Natural killer cell (primary cell): ENCODE measurements at regions not wholly inside any gene's neighbourhood (a gene's known extent, or its start where the extent isn't known, plus 50 kb on each side); places are given as distances from the start of the nearest gene placed in this dataset.
"Not testable (repeated sequence)": the region's sequence is repeated elsewhere in the genome, so short reads cannot be mapped to it uniquely, and the experiment has no call there.

Experiments
- ATAC-seq, 3 donors: fragments of 150-1000 bp in 2 of 3; fragments of 200-7000 bp in 1 of 3; cut with Tn5 transposase; 1 replicate in 1 of 3; 2 replicates in 2 of 3; pipeline ENCODE4 v1.10.0; 2021; ENCODE audit warnings: mild to moderate bottlenecking in 2 of 3, moderate library complexity in 2 of 3
- DNase-seq, 2 donors: peaks; one replicate each; pipeline versions ENCODE4 v3.0.0 to v3.0.0-alpha.2; 2013 to 2021; ENCODE audit warnings: mixed read lengths in 1 of 2
- H3K27ac ChIP-seq: one replicate; pipeline ENCODE4 v1.5.1; 2013; ENCODE audit warnings: mild to moderate bottlenecking, low read length
- H3K27me3 ChIP-seq: one replicate; pipeline ENCODE4 v1.6.1; 2013; ENCODE audit warnings: low read length; ENCODE audit not compliant: control insufficient read depth, insufficient read depth
- H3K36me3 ChIP-seq: one replicate; pipeline ENCODE4 v1.6.1; 2013; ENCODE audit warnings: low read length; ENCODE audit not compliant: control insufficient read depth, insufficient read depth
- H3K4me1 ChIP-seq: one replicate; pipeline ENCODE4 v1.6.1; 2013; ENCODE audit warnings: low read length; ENCODE audit not compliant: control insufficient read depth, insufficient read depth
- H3K4me3 ChIP-seq: one replicate; pipeline ENCODE4 v1.5.1; 2013; ENCODE audit warnings: low read length
- H3K9me3 ChIP-seq: one replicate; pipeline ENCODE4 v1.6.1; 2013; ENCODE audit warnings: low read length; ENCODE audit not compliant: control insufficient read depth, insufficient read depth
- H3K27ac Mint-ChIP-seq, 2 donors: one replicate each; pipeline ENCODE4 v1.8.0; 2022; ENCODE audit warnings: mild to moderate bottlenecking in 2 of 2, mixed read lengths in 2 of 2, moderate library complexity in 1 of 2
- H3K27me3 Mint-ChIP-seq, 2 donors: one replicate each; pipeline ENCODE4 v1.8.0; 2022; ENCODE audit warnings: low read depth in 2 of 2, mixed read lengths in 2 of 2
- H3K36me3 Mint-ChIP-seq: one replicate; pipeline ENCODE4 v1.8.0; 2022; ENCODE audit warnings: mixed read lengths
- H3K4me1 Mint-ChIP-seq, 2 donors: one replicate each; pipeline ENCODE4 v1.8.0; 2022; ENCODE audit warnings: mixed read lengths in 2 of 2
- H3K4me3 Mint-ChIP-seq: one replicate; pipeline ENCODE4 v1.8.0; 2022; ENCODE audit warnings: mild to moderate bottlenecking, moderate library complexity, mixed read lengths
- H3K9me3 Mint-ChIP-seq, 2 donors: one replicate each; pipeline ENCODE4 v1.8.0; 2022; ENCODE audit warnings: mixed read lengths in 2 of 2
- WGBS: methylation state at CpG from one replicate; pipeline ENCODE4 v1.1.7; 2013; ENCODE audit warnings: missing lambda C conversion rate; ENCODE audit not compliant: insufficient coverage; 5-methylcytosine and 5-hydroxymethylcytosine counted together
- intact Hi-C: fragments of 100-400 bp; cut with micrococcal nuclease; formaldehyde crosslinking; loops from one replicate; pipeline ENCODE4 v1.14.2; 2022
- TF ChIP-seq, protein P1 (sequence below): fragments of 200-600 bp; IDR thresholded peaks from one replicate; pipeline ENCODE4 v1.8.0; 2022; ENCODE audit warnings: antibody characterized with exemption

- no peaks in the 10 kb centered on the region for H3K4me1 Mint-ChIP-seq
- DNase-seq (no peak), ATAC-seq (no peak)
- no peaks in the 10 kb centered on the region for H3K36me3 ChIP-seq
- H3K27me3 ChIP-seq = no peaks in the 10 kb centered on the region
- no peak overlapping the region for H3K4me3 ChIP-seq
- no peak overlapping the region for H3K27ac Mint-ChIP-seq
- no peaks in the 10 kb centered on the region for H3K36me3 Mint-ChIP-seq
- no peak overlapping the region for H3K4me3 Mint-ChIP-seq
- WGBS = 70% methylated on average over 5 of the region's 5 CpGs
- H3K9me3 ChIP-seq = peaks cover 19% of the 10 kb centered on the region
- H3K4me1 ChIP-seq = no peaks in the 10 kb centered on the region
- no peaks in the 10 kb centered on the region for H3K27me3 Mint-ChIP-seq
- no peak overlapping the region for H3K27ac ChIP-seq
- TF ChIP-seq, protein P1, sequence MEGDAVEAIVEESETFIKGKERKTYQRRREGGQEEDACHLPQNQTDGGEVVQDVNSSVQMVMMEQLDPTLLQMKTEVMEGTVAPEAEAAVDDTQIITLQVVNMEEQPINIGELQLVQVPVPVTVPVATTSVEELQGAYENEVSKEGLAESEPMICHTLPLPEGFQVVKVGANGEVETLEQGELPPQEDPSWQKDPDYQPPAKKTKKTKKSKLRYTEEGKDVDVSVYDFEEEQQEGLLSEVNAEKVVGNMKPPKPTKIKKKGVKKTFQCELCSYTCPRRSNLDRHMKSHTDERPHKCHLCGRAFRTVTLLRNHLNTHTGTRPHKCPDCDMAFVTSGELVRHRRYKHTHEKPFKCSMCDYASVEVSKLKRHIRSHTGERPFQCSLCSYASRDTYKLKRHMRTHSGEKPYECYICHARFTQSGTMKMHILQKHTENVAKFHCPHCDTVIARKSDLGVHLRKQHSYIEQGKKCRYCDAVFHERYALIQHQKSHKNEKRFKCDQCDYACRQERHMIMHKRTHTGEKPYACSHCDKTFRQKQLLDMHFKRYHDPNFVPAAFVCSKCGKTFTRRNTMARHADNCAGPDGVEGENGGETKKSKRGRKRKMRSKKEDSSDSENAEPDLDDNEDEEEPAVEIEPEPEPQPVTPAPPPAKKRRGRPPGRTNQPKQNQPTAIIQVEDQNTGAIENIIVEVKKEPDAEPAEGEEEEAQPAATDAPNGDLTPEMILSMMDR = no peak
- intact Hi-C loops = no loop called here
- peaks cover 34 to 66% of the 10 kb centered on the region in 2 donors for H3K9me3 Mint-ChIP-seq
Measured at GRCh38 chr2:89823556-89823955, 1132.1 kb downstream of the RPIA start.

- TF ChIP-seq, protein P1 = no peak
- Mint-ChIP-seq H3K4me3 (no peak overlapping the region), H3K27me3 (no peaks in the 10 kb centered on the region), H3K36me3 (no peaks in the 10 kb centered on the region), H3K4me1 (no peaks in the 10 kb centered on the region), H3K27ac (no peak overlapping the region), H3K9me3 (peaks cover 30 to 62% of the 10 kb centered on the region in 2 donors)
- H3K4me3 ChIP-seq = no peak overlapping the region
- H3K9me3 ChIP-seq = peaks cover 25% of the 10 kb centered on the region
- 82% methylated on average over 8 of the region's 8 CpGs for WGBS
- no peaks in the 10 kb centered on the region for H3K4me1 ChIP-seq
- intact Hi-C loops = no loop called here
- DNase-seq = no peak
- H3K27ac ChIP-seq = no peak overlapping the region
- no peak for ATAC-seq
- no peaks in the 10 kb centered on the region for H3K27me3 ChIP-seq
- H3K36me3 ChIP-seq = no peaks in the 10 kb centered on the region
Measured at GRCh38 chr2:89825034-89825433, 1133.6 kb downstream of the RPIA start.

GRCh38 chr2:89826741-89827140, 1135.3 kb downstream of the RPIA start:
- H3K36me3 Mint-ChIP-seq, H3K27ac Mint-ChIP-seq, ATAC-seq, H3K4me1 Mint-ChIP-seq, H3K4me1 ChIP-seq, H3K36me3 ChIP-seq, H3K27me3 ChIP-seq, intact Hi-C loops, DNase-seq, H3K27ac ChIP-seq, H3K4me3 ChIP-seq, H3K4me3 Mint-ChIP-seq, H3K27me3 Mint-ChIP-seq: not testable (repeated sequence)
- peaks cover 28 to 62% of the 10 kb centered on the region in 2 donors for H3K9me3 Mint-ChIP-seq
- peaks cover 30% of the 10 kb centered on the region for H3K9me3 ChIP-seq
- 73% methylated on average over 9 of the region's 9 CpGs for WGBS

DNA sequence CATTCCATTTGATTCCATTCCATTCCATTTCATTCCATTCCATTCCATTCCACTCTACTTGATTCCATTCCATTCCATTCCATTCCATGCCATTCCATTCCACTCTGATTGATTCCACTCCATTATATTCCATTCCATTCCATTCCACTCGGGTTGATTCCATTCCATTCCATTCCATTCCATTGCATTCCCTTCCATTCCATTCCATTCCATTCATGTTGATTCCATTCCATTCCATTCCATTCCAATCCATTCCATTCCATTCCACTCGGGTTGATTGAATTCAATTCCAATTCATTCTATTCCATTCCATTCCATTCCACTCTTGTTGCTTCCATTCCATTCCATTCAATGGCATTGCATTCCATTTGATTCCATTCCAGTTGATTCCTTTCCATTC, 1136.4 kb downstream of the RPIA start:
- H3K9me3 ChIP-seq = peaks cover 36% of the 10 kb centered on the region
- H3K36me3 ChIP-seq, H3K4me3 ChIP-seq, H3K36me3 Mint-ChIP-seq, DNase-seq, ATAC-seq, H3K4me1 Mint-ChIP-seq, intact Hi-C loops, H3K27me3 ChIP-seq, H3K27ac ChIP-seq, H3K4me3 Mint-ChIP-seq, H3K27me3 Mint-ChIP-seq, H3K27ac Mint-ChIP-seq, H3K4me1 ChIP-seq: not testable (repeated sequence)
- H3K9me3 Mint-ChIP-seq = peaks cover 20 to 60% of the 10 kb centered on the region in 2 donors
- 65% methylated on average over 2 of the region's 2 CpGs for WGBS

DNA sequence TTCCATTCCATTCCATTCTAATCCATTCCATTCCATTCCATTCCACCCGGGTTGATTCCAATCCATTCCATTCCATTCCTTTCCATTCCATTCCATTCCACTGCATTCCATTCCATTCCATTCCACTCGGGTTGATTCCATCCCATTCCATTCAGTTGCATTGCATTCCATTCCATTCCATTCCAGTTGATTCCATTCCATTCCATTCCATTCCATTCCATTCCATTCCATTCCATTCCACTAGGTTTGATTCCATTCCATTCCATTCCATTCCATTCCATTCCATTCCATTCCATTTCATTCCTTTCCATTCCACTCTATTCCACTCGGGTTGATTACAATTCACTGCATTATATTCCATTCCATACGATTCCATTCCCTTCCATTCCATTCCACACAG, 1136.9 kb downstream of the RPIA start:
- H3K27ac Mint-ChIP-seq, DNase-seq, H3K36me3 ChIP-seq, H3K27me3 Mint-ChIP-seq, H3K27ac ChIP-seq, H3K4me3 ChIP-seq, H3K4me3 Mint-ChIP-seq, H3K4me1 Mint-ChIP-seq, H3K4me1 ChIP-seq, H3K27me3 ChIP-seq, H3K36me3 Mint-ChIP-seq, intact Hi-C loops, ATAC-seq: not testable (repeated sequence)
- 74% methylated on average over 4 of the region's 4 CpGs for WGBS
- H3K9me3 ChIP-seq = peaks cover 36% of the 10 kb centered on the region
- peaks cover 20 to 55% of the 10 kb centered on the region in 2 donors for H3K9me3 Mint-ChIP-seq

- H3K36me3 Mint-ChIP-seq, H3K36me3 ChIP-seq, H3K27ac Mint-ChIP-seq, H3K4me1 ChIP-seq, intact Hi-C loops, H3K4me3 Mint-ChIP-seq, H3K4me3 ChIP-seq, DNase-seq, H3K27me3 ChIP-seq, H3K27ac ChIP-seq, H3K27me3 Mint-ChIP-seq, H3K4me1 Mint-ChIP-seq: not testable (repeated sequence)
- whole genome bisulfite sequencing = 67% methylated on average over 8 of the region's 8 CpGs
- peak in 1 of 3 donors; percentile 43 for ATAC-seq
- peaks cover 36% of the 10 kb centered on the region for H3K9me3 ChIP-seq
- H3K9me3 Mint-ChIP-seq = peaks cover 20 to 48% of the 10 kb centered on the region in 2 donors
Measured at GRCh38 chr2:89828961-89829631, 1137.6 kb downstream of the RPIA start.
